ENCODE measurements at regions not wholly inside any gene's neighbourhood (a gene's known extent, or its start where the extent isn't known, plus 50 kb on each side); places are given as distances from the start of the nearest gene placed in this dataset.

- no peak for TF ChIP-seq CTCF (IDR thresholded peaks at IDR 0.05; ENCODE audit: insufficient read depth, low read length)
- TF ChIP-seq POLR2AphosphoS5 (IDR thresholded peaks at IDR 0.05; ENCODE audit: low read depth), result no peak
- TF ChIP-seq SPI1 (IDR thresholded peaks at IDR 0.05; ENCODE audit: borderline replicate concordance, low read depth), result no peak
- TF ChIP-seq GABPA (IDR thresholded peaks at IDR 0.05; ENCODE audit: low read depth), result no peak
- TF ChIP-seq REST (IDR thresholded peaks at IDR 0.05; ENCODE audit: insufficient replicate concordance, low read depth), result no peak
- no peak overlapping the region for H3K4me3 ChIP-seq (replicated peaks; ENCODE audit: insufficient read depth, low read length)
- DNase-seq (ENCODE audit: low read depth in 1 of 2, low spot score in 1 of 2), result no peak
- H3K27me3 ChIP-seq (ENCODE audit: insufficient read depth, poor library complexity, severe bottlenecking), result no peaks in the 10 kb centered on the region
- no peak overlapping the region for H3K27ac ChIP-seq (replicated peaks)
Observed at GRCh38 chr7:119545118-119545517, 727.9 kb upstream of the KCND2 start.

DNA sequence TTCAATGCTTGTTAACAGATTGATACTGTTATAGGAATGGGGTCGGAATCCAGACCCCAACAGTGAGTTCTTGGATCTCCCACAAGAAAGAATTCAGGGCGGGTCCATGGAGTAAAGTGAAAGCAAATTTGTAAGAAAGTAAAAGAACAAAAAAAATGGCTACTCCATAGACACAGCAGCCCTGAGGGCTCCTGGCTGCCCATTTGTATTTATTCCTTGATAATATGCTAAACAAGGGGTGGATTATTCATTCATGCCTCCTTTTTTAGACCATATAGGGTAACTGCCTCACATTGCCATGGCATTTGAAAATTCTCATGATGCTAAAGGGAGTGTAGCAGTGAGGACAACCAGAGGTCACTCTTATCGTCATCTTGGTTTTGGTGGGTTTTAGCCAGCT is 717.2 kb upstream of the KCND2 start:
- Histone ChIP-seq H3K27ac (replicated peaks) (no peak overlapping the region), H3K4me3 (replicated peaks; ENCODE audit: insufficient read depth, low read length) (no peak overlapping the region), H3K27me3 (ENCODE audit: insufficient read depth, poor library complexity, severe bottlenecking) (no peaks in the 10 kb centered on the region)
- no peak for TF ChIP-seq SPI1 (IDR thresholded peaks at IDR 0.05; ENCODE audit: borderline replicate concordance, low read depth)
- TF ChIP-seq POLR2AphosphoS5 (IDR thresholded peaks at IDR 0.05; ENCODE audit: low read depth), result no peak
- TF ChIP-seq REST (IDR thresholded peaks at IDR 0.05; ENCODE audit: insufficient replicate concordance, low read depth), result no peak
- no peak for DNase-seq (ENCODE audit: low read depth in 1 of 2, low spot score in 1 of 2)

DNA sequence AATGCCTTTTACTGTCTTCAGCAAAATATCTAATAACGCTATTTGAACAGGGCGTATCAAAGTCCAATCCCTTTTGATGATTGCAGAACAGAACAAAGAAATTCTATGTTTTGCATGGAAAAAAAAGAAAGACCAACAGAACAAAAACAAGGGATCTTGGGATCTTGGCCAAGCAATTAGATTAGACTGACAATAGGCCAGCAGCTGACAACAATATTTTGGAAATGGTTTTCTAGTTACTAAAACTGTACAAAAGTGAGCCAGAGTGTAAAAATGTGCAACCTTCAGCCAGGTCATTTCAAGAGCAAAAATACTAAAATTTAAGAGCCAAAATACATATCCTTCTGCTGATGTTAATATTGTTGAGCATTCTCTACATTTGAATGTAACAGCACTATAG is 716.5 kb upstream of the KCND2 start:
- H3K4me3 ChIP-seq (replicated peaks; ENCODE audit: insufficient read depth, low read length), result no peak overlapping the region
- H3K27me3 ChIP-seq (ENCODE audit: insufficient read depth, poor library complexity, severe bottlenecking), result no peaks in the 10 kb centered on the region
- no peak for TF ChIP-seq GABPA (IDR thresholded peaks at IDR 0.05; ENCODE audit: low read depth)
- no peak for TF ChIP-seq SPI1 (IDR thresholded peaks at IDR 0.05; ENCODE audit: borderline replicate concordance, low read depth)
- TF ChIP-seq POLR2AphosphoS5 (IDR thresholded peaks at IDR 0.05; ENCODE audit: low read depth), result no peak
- TF ChIP-seq CTCF (IDR thresholded peaks at IDR 0.05; ENCODE audit: insufficient read depth, low read length), result no peak
- TF ChIP-seq REST (IDR thresholded peaks at IDR 0.05; ENCODE audit: insufficient replicate concordance, low read depth), result no peak
- no peak overlapping the region for H3K27ac ChIP-seq (replicated peaks)
- no peak for DNase-seq (ENCODE audit: low read depth in 1 of 2, low spot score in 1 of 2)

- DNase-seq (ENCODE audit: low read depth in 1 of 2, low spot score in 1 of 2), result no peak
- Histone ChIP-seq H3K27ac (replicated peaks) (no peak overlapping the region), H3K4me3 (replicated peaks; ENCODE audit: insufficient read depth, low read length) (no peak overlapping the region), H3K27me3 (ENCODE audit: insufficient read depth, poor library complexity, severe bottlenecking) (no peaks in the 10 kb centered on the region)
- no peak for TF ChIP-seq REST (IDR thresholded peaks at IDR 0.05; ENCODE audit: insufficient replicate concordance, low read depth)
- no peak for TF ChIP-seq SPI1 (IDR thresholded peaks at IDR 0.05; ENCODE audit: borderline replicate concordance, low read depth)
- no peak for TF ChIP-seq CTCF (IDR thresholded peaks at IDR 0.05; ENCODE audit: insufficient read depth, low read length)
- TF ChIP-seq GABPA (IDR thresholded peaks at IDR 0.05; ENCODE audit: low read depth), result no peak
- TF ChIP-seq POLR2AphosphoS5 (IDR thresholded peaks at IDR 0.05; ENCODE audit: low read depth), result no peak
Observed at GRCh38 chr7:119561751-119562150, 711.2 kb upstream of the KCND2 start.
